HepG2 (cell line): ENCODE measurements at regions not wholly inside any gene's neighbourhood (a gene's known extent, or its start where the extent isn't known, plus 50 kb on each side); places are given as distances from the start of the nearest gene placed in this dataset.

Experiments used
- ATAC-seq: fragments of 200-7000 bp; cut with Tn5 transposase; 3 replicates; pipeline ENCODE4 v1.9.1; 2020; ENCODE audit warnings: mild to moderate bottlenecking, moderate library complexity
- BruUV-seq: library from RNA; stranded (reverse); fragments of 400-500 nt; replicated peaks from 2 replicates; lab custom pipeline; 2021; lab: Mats Ljungman, UMichigan
- CTCF ChIA-PET: fragments of 300-600 bp; formaldehyde crosslinking; extraction: SDS; loops from one replicate; lab custom pipeline; 2021; ENCODE audit warnings: low total read pairs, inconsistent platforms, low intra/inter-chr PET ratio; lab: Yijun Ruan, JAX
- POLR2A ChIA-PET: fragments of 350-600 bp; sonication (Branson Sonifier 250); formaldehyde crosslinking; loops from one replicate; lab custom pipeline; 2020; ENCODE audit warnings: antibody characterized with exemption, inconsistent platforms; lab: Yijun Ruan, JAX
- DNase-seq: peaks from one replicate; pipeline ENCODE4 v3.0.0-alpha.2; 2015; ENCODE audit warnings: low spot score
- FAIRE-seq: peaks from 3 replicates; lab custom pipeline; 2011; peaks lifted over from hg19 to GRCh38; lab: Jason Lieb, UNC
- H2AFZ ChIP-seq: one replicate; pipeline ENCODE4 v1.6.1; 2011; ENCODE audit warnings: low read length, inconsistent platforms
- H3K27ac ChIP-seq: fragments of 300-600 bp; 3 replicates; pipeline ENCODE4 v1.8.0; 2011; ENCODE audit warnings: mixed run types, mild to moderate bottlenecking, mixed read lengths, low read length, inconsistent platforms; ENCODE audit not compliant: insufficient read depth; ENCODE audit errors: extremely low read length
- H3K27me3 ChIP-seq, 2 experiments: fragments of 200-600 bp in 1 of 2; 2 replicates in 1 of 2; 3 replicates in 1 of 2; pipeline versions ENCODE4 v1.6.0 to v1.8.0; 2011; ENCODE audit warnings: low read length in 2 of 2, mild to moderate bottlenecking in 2 of 2, moderate library complexity in 2 of 2, inconsistent platforms in 1 of 2; ENCODE audit not compliant: insufficient read depth in 2 of 2, control insufficient read depth in 1 of 2
- H3K36me3 ChIP-seq, 2 experiments: fragments of 200-600 bp in 1 of 2; replicated peaks in 1 of 2; 2 replicates in 1 of 2; 3 replicates in 1 of 2; pipeline versions ENCODE4 v1.5.1 to v1.8.0; 2011; ENCODE audit warnings: low read length in 2 of 2, inconsistent platforms in 1 of 2; ENCODE audit not compliant: insufficient read depth in 2 of 2, control insufficient read depth in 1 of 2
- H3K4me1 ChIP-seq: 2 replicates; pipeline ENCODE4 v1.5.1; 2012; ENCODE audit warnings: low read length, inconsistent platforms; ENCODE audit not compliant: insufficient read depth
- H3K4me2 ChIP-seq: 2 replicates; pipeline ENCODE4 v1.6.0; 2011; ENCODE audit warnings: low read depth, low read length, inconsistent platforms
- H3K4me3 ChIP-seq, 3 experiments: fragments of 200-600 bp in 1 of 3; sonication (generic), shearing (Covaris generic) in 1 of 3; replicated peaks in 1 of 3; 2 replicates each; pipeline ENCODE4 v1.5.1; 2011 to 2016; ENCODE audit warnings: low read length in 3 of 3, inconsistent platforms in 2 of 3, low read depth in 2 of 3, mild to moderate bottlenecking in 2 of 3, control low read depth in 1 of 3, mixed read lengths in 1 of 3; ENCODE audit not compliant: insufficient read depth in 1 of 3
- H3K79me2 ChIP-seq: one replicate; pipeline ENCODE4 v1.6.1; 2011; ENCODE audit warnings: low read length, inconsistent platforms; ENCODE audit not compliant: insufficient read depth
- H3K9ac ChIP-seq: 2 replicates; pipeline ENCODE4 v1.6.0; 2011; ENCODE audit warnings: mild to moderate bottlenecking, low read depth, low read length, inconsistent platforms; ENCODE audit not compliant: insufficient read depth
- H3K9me3 ChIP-seq: 2 replicates; pipeline ENCODE4 v1.5.1; 2012; ENCODE audit warnings: mild to moderate bottlenecking, low read length
- H4K20me1 ChIP-seq: 2 replicates; pipeline ENCODE4 v1.6.0; 2011; ENCODE audit warnings: inconsistent platforms, mild to moderate bottlenecking, low read length, moderate library complexity; ENCODE audit not compliant: insufficient read depth
- MAFF ChIP-seq: IDR thresholded peaks from 2 replicates; pipeline ENCODE4 v1.6.1; 2011; ENCODE audit warnings: low read depth, low read length, improper control_type of control experiment
- MAFK ChIP-seq, 2 experiments: IDR thresholded peaks in 1 of 2; conservative IDR thresholded peaks in 1 of 2; 2 replicates each; pipeline ENCODE4 v1.6.1; 2011; ENCODE audit warnings: improper control_type of control experiment in 2 of 2, low read length in 2 of 2
- ZNF326 ChIP-seq: sonication (generic); formaldehyde crosslinking; IDR thresholded peaks from 2 replicates; pipeline ENCODE4 v1.4.0; 2020; ENCODE audit warnings: missing genetic modification reagents, borderline replicate concordance
- WGBS: methylation state at CpG from one replicate; pipeline ENCODE4 v1.1.6; 2017; ENCODE audit warnings: low lambda C conversion rate; 5-methylcytosine and 5-hydroxymethylcytosine counted together
- in situ Hi-C: cut with HindIII; loops from 2 replicates; pipeline ENCODE4 v1.10.0; 2017; ENCODE audit warnings: low pct_unique_long_range_greater_than_20kb; ENCODE audit not compliant: extremely low pct_ligation_motif_present
- intact Hi-C: fragments of 100-400 bp; cut with micrococcal nuclease; formaldehyde crosslinking; loops from one replicate; pipeline ENCODE4 v1.10.0; 2022; ENCODE audit not compliant: unreplicated experiment
- TF ChIP-seq, protein P1 (sequence below): sonication (generic); formaldehyde crosslinking; IDR thresholded peaks from 2 replicates; pipeline ENCODE4 v1.9.0; 2021; ENCODE audit warnings: mild to moderate bottlenecking, missing genetic modification reagents

- in situ Hi-C loops (no loop called here), intact Hi-C loops (no loop called here)
- Histone ChIP-seq H3K4me2 (no peak overlapping the region), H3K27ac (no peak overlapping the region), H3K79me2 (no peaks in the 10 kb centered on the region), H3K9ac (no peak overlapping the region), H2AFZ (no peak overlapping the region), H3K4me1 (no peaks in the 10 kb centered on the region), H4K20me1 (no peaks in the 10 kb centered on the region), H3K9me3 (peaks cover 12% of the 10 kb centered on the region; the same call in 1 of the 2 replicates), H3K36me3 (no peaks in the 10 kb centered on the region), H3K4me3 (no peak overlapping the region), H3K27me3 (no peaks in the 10 kb centered on the region)
- FAIRE-seq: no peak
- no peak for DNase-seq
- TF ChIP-seq MAFK (conservative IDR thresholded peaks at IDR 0.05 in 1 of 2, IDR thresholded peaks at IDR 0.05 in 1 of 2; ENCODE audit: low read length in 2 of 2) (peak; percentile 69 to 78), ZNF326 (CRISPR knock-in tag) (no peak), MAFF (0 out of 2 replicates have a peak, but pooled peaks have one; percentile 55)
- TF ChIP-seq, protein P1, sequence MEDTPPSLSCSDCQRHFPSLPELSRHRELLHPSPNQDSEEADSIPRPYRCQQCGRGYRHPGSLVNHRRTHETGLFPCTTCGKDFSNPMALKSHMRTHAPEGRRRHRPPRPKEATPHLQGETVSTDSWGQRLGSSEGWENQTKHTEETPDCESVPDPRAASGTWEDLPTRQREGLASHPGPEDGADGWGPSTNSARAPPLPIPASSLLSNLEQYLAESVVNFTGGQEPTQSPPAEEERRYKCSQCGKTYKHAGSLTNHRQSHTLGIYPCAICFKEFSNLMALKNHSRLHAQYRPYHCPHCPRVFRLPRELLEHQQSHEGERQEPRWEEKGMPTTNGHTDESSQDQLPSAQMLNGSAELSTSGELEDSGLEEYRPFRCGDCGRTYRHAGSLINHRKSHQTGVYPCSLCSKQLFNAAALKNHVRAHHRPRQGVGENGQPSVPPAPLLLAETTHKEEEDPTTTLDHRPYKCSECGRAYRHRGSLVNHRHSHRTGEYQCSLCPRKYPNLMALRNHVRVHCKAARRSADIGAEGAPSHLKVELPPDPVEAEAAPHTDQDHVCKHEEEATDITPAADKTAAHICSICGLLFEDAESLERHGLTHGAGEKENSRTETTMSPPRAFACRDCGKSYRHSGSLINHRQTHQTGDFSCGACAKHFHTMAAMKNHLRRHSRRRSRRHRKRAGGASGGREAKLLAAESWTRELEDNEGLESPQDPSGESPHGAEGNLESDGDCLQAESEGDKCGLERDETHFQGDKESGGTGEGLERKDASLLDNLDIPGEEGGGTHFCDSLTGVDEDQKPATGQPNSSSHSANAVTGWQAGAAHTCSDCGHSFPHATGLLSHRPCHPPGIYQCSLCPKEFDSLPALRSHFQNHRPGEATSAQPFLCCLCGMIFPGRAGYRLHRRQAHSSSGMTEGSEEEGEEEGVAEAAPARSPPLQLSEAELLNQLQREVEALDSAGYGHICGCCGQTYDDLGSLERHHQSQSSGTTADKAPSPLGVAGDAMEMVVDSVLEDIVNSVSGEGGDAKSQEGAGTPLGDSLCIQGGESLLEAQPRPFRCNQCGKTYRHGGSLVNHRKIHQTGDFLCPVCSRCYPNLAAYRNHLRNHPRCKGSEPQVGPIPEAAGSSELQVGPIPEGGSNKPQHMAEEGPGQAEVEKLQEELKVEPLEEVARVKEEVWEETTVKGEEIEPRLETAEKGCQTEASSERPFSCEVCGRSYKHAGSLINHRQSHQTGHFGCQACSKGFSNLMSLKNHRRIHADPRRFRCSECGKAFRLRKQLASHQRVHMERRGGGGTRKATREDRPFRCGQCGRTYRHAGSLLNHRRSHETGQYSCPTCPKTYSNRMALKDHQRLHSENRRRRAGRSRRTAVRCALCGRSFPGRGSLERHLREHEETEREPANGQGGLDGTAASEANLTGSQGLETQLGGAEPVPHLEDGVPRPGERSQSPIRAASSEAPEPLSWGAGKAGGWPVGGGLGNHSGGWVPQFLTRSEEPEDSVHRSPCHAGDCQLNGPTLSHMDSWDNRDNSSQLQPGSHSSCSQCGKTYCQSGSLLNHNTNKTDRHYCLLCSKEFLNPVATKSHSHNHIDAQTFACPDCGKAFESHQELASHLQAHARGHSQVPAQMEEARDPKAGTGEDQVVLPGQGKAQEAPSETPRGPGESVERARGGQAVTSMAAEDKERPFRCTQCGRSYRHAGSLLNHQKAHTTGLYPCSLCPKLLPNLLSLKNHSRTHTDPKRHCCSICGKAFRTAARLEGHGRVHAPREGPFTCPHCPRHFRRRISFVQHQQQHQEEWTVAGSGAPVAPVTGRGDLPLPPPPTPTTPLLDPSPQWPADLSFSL (CRISPR knock-in tag): no peak
- no peak for ATAC-seq
- BruUV-seq: no TSS peak
- ChIA-PET POLR2A (no interaction called here), CTCF (no interaction called here)
- 2% methylated on average over 3 of the region's 3 CpGs for WGBS
Observed at GRCh38 chr2:34029073-34029472, 430.0 kb upstream of the FAM98A start.
